ENCODE measurements at regions not wholly inside any gene's neighbourhood (a gene's known extent, or its start where the extent isn't known, plus 50 kb on each side); places are given as distances from the start of the nearest gene placed in this dataset.

DNA sequence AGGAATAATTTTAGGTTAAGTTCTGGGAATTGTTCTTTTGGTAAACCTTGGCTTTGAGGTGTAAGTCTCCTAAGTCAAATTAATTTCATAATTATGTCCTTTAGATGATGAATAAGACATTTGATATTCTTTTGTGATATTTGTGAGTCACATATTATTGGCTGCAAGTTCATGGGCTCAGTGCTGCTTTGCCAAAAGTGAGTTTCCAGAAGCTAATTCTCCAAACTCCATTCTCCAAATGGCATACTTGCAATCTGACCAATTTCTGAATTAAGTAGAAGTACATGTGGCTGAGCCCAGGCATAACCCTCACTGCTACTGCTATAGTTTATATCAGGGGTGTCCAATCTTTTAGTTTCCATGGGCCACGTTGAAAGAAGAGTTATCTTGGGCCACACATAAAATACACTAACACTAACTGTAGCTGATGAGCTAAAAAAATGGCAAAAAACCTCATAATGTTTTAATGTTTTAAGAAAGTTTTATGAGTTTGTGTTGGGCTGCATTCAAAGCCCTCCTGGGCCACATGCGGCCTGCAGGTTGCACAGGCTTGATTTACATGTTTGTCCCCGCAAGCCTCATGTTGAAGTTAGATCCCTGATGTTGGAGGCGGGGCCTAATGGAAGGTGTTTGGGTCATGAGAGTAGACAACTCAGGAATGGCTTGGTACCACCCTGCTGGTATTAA lies 196.1 kb downstream of the ZNF330 start:
- DNase-seq (no peak), ATAC-seq (no peak)
- intact Hi-C loops (cut with DNase I; ENCODE audit: low total_unique reads): no loop called here
- in situ Hi-C loops (cut with MboI; ENCODE audit: low sequenced_read_pairs in 4 of 4): no loop called here
- Histone ChIP-seq H3K36me3 (no peaks in the 10 kb centered on the region), H3K4me3 (no peak overlapping the region), H3K9me3 (peaks cover 0 to under 1% (median 0%) of the 10 kb centered on the region in 3 donors), H3K27ac (no peak overlapping the region), H3K27me3 (no peaks in the 10 kb centered on the region), H3K4me1 (no peaks in the 10 kb centered on the region)
- TF ChIP-seq POLR2A (IDR thresholded peaks at IDR 0.05): no peak
- TF ChIP-seq CTCF (IDR thresholded peaks at IDR 0.05 in 4 of 5, conservative IDR thresholded peaks at IDR 0.05 in 1 of 5): no peak

GRCh38 chr4:141417387-141417786 lies 196.7 kb downstream of the ZNF330 start:
- in situ Hi-C loops (cut with MboI; ENCODE audit: low sequenced_read_pairs in 4 of 4) (no loop called here), intact Hi-C loops (cut with DNase I; ENCODE audit: low total_unique reads) (no loop called here)
- no peak for ATAC-seq
- Histone ChIP-seq H3K9me3 (peaks cover 0 to 4% (median 0%) of the 10 kb centered on the region in 3 donors), H3K36me3 (no peaks in the 10 kb centered on the region), H3K27ac (no peak overlapping the region), H3K4me3 (no peak overlapping the region), H3K27me3 (no peaks in the 10 kb centered on the region), H3K4me1 (no peaks in the 10 kb centered on the region)
- no peak for DNase-seq
- no peak for TF ChIP-seq POLR2A (IDR thresholded peaks at IDR 0.05)
- TF ChIP-seq CTCF (IDR thresholded peaks at IDR 0.05 in 4 of 5, conservative IDR thresholded peaks at IDR 0.05 in 1 of 5): no peak

- no peak for DNase-seq
- in situ Hi-C loops (cut with MboI; ENCODE audit: low sequenced_read_pairs in 4 of 4) (no loop called here), intact Hi-C loops (cut with DNase I; ENCODE audit: low total_unique reads) (loop anchor here (10.0 kb wide), 2 partner anchors 90 to 120 kb away; no protein-coding TSS in a partner anchor)
- H3K9me3 ChIP-seq: peaks cover 0 to 4% (median 0%) of the 10 kb centered on the region in 3 donors
- H3K4me3 ChIP-seq: no peak overlapping the region
- no peaks in the 10 kb centered on the region for H3K27me3 ChIP-seq
- TF ChIP-seq POLR2A (IDR thresholded peaks at IDR 0.05): no peak
- no peak for TF ChIP-seq CTCF (IDR thresholded peaks at IDR 0.05 in 4 of 5, conservative IDR thresholded peaks at IDR 0.05 in 1 of 5)
- peak; percentile 98 to 100 for ATAC-seq
- peaks cover 5 to 7% of the 10 kb centered on the region in 2 donors for H3K4me1 ChIP-seq
- H3K36me3 ChIP-seq: no peaks in the 10 kb centered on the region
- H3K27ac ChIP-seq: peak overlapping the region in 2 of 4 donors; percentile 11 to 20
Observed at GRCh38 chr4:141425124-141425523, 204.4 kb downstream of the ZNF330 start.

- in situ Hi-C loops (cut with MboI; ENCODE audit: low sequenced_read_pairs in 4 of 4) (no loop called here), intact Hi-C loops (cut with DNase I; ENCODE audit: low total_unique reads) (loop anchor here (10.0 kb wide), 2 partner anchors 93 to 123 kb away; no protein-coding TSS in a partner anchor)
- H3K27me3 ChIP-seq: no peaks in the 10 kb centered on the region
- H3K4me3 ChIP-seq: no peak overlapping the region
- H3K36me3 ChIP-seq: no peaks in the 10 kb centered on the region
- TF ChIP-seq POLR2A (IDR thresholded peaks at IDR 0.05): no peak
- TF ChIP-seq CTCF (IDR thresholded peaks at IDR 0.05 in 4 of 5, conservative IDR thresholded peaks at IDR 0.05 in 1 of 5): no peak
- H3K9me3 ChIP-seq: no peaks in the 10 kb centered on the region
- H3K27ac ChIP-seq: no peak overlapping the region
- DNase-seq (no peak), ATAC-seq (no peak)
- H3K4me1 ChIP-seq: peaks cover 5 to 7% of the 10 kb centered on the region in 2 donors
Observed at GRCh38 chr4:141427726-141428296, 207.1 kb downstream of the ZNF330 start.
